GM21825 (cell line): ENCODE measurements at regions not wholly inside any gene's neighbourhood (a gene's known extent, or its start where the extent isn't known, plus 50 kb on each side); places are given as distances from the start of the nearest gene placed in this dataset.
A peak's percentile ranks its signal among the peaks of the same experiment; 100 is the strongest.
"Not testable (repeated sequence)": the region's sequence is repeated elsewhere in the genome, so short reads cannot be mapped to it uniquely, and the experiment has no call there.

Experiments
- ATAC-seq: cut with Tn5 transposase; IDR thresholded peaks from one replicate; pipeline ENCODE4 v1.9.1; 2021; ENCODE audit warnings: mild to moderate bottlenecking, moderate library complexity; ENCODE audit not compliant: unreplicated experiment

- ATAC-seq: not testable (repeated sequence)
Measured at GRCh38 chr9:41019858-41020562, 108.5 kb downstream of the FOXD4L6 start.

GRCh38 chr9:41018948-41019347, 109.5 kb downstream of the FOXD4L6 start:
- not testable (repeated sequence) for ATAC-seq

- ATAC-seq: not testable (repeated sequence)
Measured at GRCh38 chr9:41016699-41017098, 111.8 kb downstream of the FOXD4L6 start.

GRCh38 chr9:40999952-41000700, 128.4 kb downstream of the FOXD4L6 start:
- not testable (repeated sequence) for ATAC-seq

- ATAC-seq: not testable (repeated sequence)
Measured at GRCh38 chr9:40995490-40995889, 133.0 kb downstream of the FOXD4L6 start.

GRCh38 chr9:40993842-40994241, 134.6 kb downstream of the FOXD4L6 start:
- not testable (repeated sequence) for ATAC-seq

- not testable (repeated sequence) for ATAC-seq
Measured at GRCh38 chr9:40993375-40993774, 135.1 kb downstream of the FOXD4L6 start.

GRCh38 chr9:40992472-40992821, 136.0 kb downstream of the FOXD4L6 start:
- peak; percentile 57 for ATAC-seq

GRCh38 chr9:40991741-40992471, 136.6 kb downstream of the FOXD4L6 start:
- ATAC-seq: peak; percentile 100

- ATAC-seq: not testable (repeated sequence)
Measured at GRCh38 chr9:40991100-40991740, 137.3 kb downstream of the FOXD4L6 start.

- not testable (repeated sequence) for ATAC-seq
Measured at GRCh38 chr9:40986332-40986731, 142.1 kb downstream of the FOXD4L6 start.

GRCh38 chr9:40975351-40975750, 153.1 kb downstream of the FOXD4L6 start:
- ATAC-seq: not testable (repeated sequence)

- ATAC-seq: not testable (repeated sequence)
Measured at GRCh38 chr9:40974912-40975311, 153.6 kb downstream of the FOXD4L6 start.

- not testable (repeated sequence) for ATAC-seq
Measured at GRCh38 chr9:40971773-40972172, 156.7 kb downstream of the FOXD4L6 start.

- not testable (repeated sequence) for ATAC-seq
Measured at GRCh38 chr9:40970340-40970739, 158.1 kb downstream of the FOXD4L6 start.

- ATAC-seq: not testable (repeated sequence)
Measured at GRCh38 chr9:40962461-40962860, 166.0 kb downstream of the FOXD4L6 start.

- ATAC-seq: not testable (repeated sequence)
Measured at GRCh38 chr9:40951876-40952494, 176.5 kb downstream of the FOXD4L6 start.

- not testable (repeated sequence) for ATAC-seq
Measured at GRCh38 chr9:40946228-40946627, 182.3 kb downstream of the FOXD4L6 start.

- not testable (repeated sequence) for ATAC-seq
Measured at GRCh38 chr9:40942730-40943129, 185.8 kb downstream of the FOXD4L6 start.

GRCh38 chr9:40939888-40940209, 188.6 kb downstream of the FOXD4L6 start:
- ATAC-seq: not testable (repeated sequence)
